ENCODE measurements at regions not wholly inside any gene's neighbourhood (a gene's known extent, or its start where the extent isn't known, plus 50 kb on each side); places are given as distances from the start of the nearest gene placed in this dataset.

GRCh38 chr10:108655057-108655456, 1268.3 kb downstream of the XPNPEP1 start:
- peaks cover 0 to 12% (median 3%) of the 10 kb centered on the region in 8 donors for H3K9me3 Mint-ChIP-seq
- no peaks in the 10 kb centered on the region for H3K36me3 Mint-ChIP-seq
- H3K4me1 Mint-ChIP-seq, result no peaks in the 10 kb centered on the region
- H3K27me3 Mint-ChIP-seq, result no peaks in the 10 kb centered on the region
- H3K4me3 ChIP-seq (ENCODE audit: low read length in 2 of 2), result no peak overlapping the region
- no peak overlapping the region for H3K27ac ChIP-seq (ENCODE audit: low read depth, low read length)
- intact Hi-C loops (cut with micrococcal nuclease), result no loop called here
- no peak for DNase-seq
- no peak overlapping the region for H3K4me3 Mint-ChIP-seq
- no peak overlapping the region for H3K27ac Mint-ChIP-seq
- CTCF ChIA-PET (ENCODE audit: partially characterized antibody), result no interaction called here
- no peaks in the 10 kb centered on the region for H3K4me1 ChIP-seq (ENCODE audit: insufficient read depth, low read length)
- no peaks in the 10 kb centered on the region for H3K9me3 ChIP-seq (ENCODE audit: control insufficient read depth in 1 of 2, low read length in 2 of 2)
- H3K27me3 ChIP-seq (ENCODE audit: insufficient read depth, low read length), result no peaks in the 10 kb centered on the region
- no peaks in the 10 kb centered on the region for H3K36me3 ChIP-seq (ENCODE audit: insufficient read depth, low read length)
- POLR2A ChIA-PET (ENCODE audit: partially characterized antibody), result no interaction called here

- Histone ChIP-seq H3K27me3 (ENCODE audit: insufficient read depth, low read length) (no peaks in the 10 kb centered on the region), H3K36me3 (ENCODE audit: insufficient read depth, low read length) (no peaks in the 10 kb centered on the region), H3K4me1 (ENCODE audit: insufficient read depth, low read length) (no peaks in the 10 kb centered on the region), H3K4me3 (ENCODE audit: low read length in 2 of 2) (no peak overlapping the region), H3K27ac (ENCODE audit: low read depth, low read length) (no peak overlapping the region), H3K9me3 (ENCODE audit: control insufficient read depth in 1 of 2, low read length in 2 of 2) (no peaks in the 10 kb centered on the region)
- Mint-ChIP-seq H3K4me3 (no peak overlapping the region), H3K27ac (no peak overlapping the region), H3K9me3 (peaks cover 0 to 11% (median 3%) of the 10 kb centered on the region in 8 donors), H3K27me3 (no peaks in the 10 kb centered on the region), H3K36me3 (no peaks in the 10 kb centered on the region), H3K4me1 (no peaks in the 10 kb centered on the region)
- POLR2A ChIA-PET (ENCODE audit: partially characterized antibody), result no interaction called here
- CTCF ChIA-PET (ENCODE audit: partially characterized antibody), result no interaction called here
- intact Hi-C loops (cut with micrococcal nuclease), result no loop called here
- DNase-seq, result no peak
Measured at GRCh38 chr10:108653531-108653930, 1269.8 kb downstream of the XPNPEP1 start.

GRCh38 chr10:108639010-108639409, 1284.3 kb downstream of the XPNPEP1 start:
- H3K4me3 Mint-ChIP-seq, result no peak overlapping the region
- ChIA-PET POLR2A (ENCODE audit: partially characterized antibody) (no interaction called here), CTCF (ENCODE audit: partially characterized antibody) (no interaction called here)
- Histone ChIP-seq H3K4me1 (ENCODE audit: insufficient read depth, low read length) (no peaks in the 10 kb centered on the region), H3K27me3 (ENCODE audit: insufficient read depth, low read length) (no peaks in the 10 kb centered on the region), H3K27ac (ENCODE audit: low read depth, low read length) (no peak overlapping the region), H3K9me3 (ENCODE audit: control insufficient read depth in 1 of 2, low read length in 2 of 2) (no peaks in the 10 kb centered on the region), H3K4me3 (ENCODE audit: low read length in 2 of 2) (no peak overlapping the region), H3K36me3 (ENCODE audit: insufficient read depth, low read length) (no peaks in the 10 kb centered on the region)
- peaks cover 7 to 37% (median 18%) of the 10 kb centered on the region in 8 donors for H3K9me3 Mint-ChIP-seq
- peaks cover 0 to 3% of the 10 kb centered on the region in 2 donors for H3K36me3 Mint-ChIP-seq
- H3K4me1 Mint-ChIP-seq, result no peaks in the 10 kb centered on the region
- intact Hi-C loops (cut with micrococcal nuclease), result no loop called here
- DNase-seq, result no peak
- H3K27me3 Mint-ChIP-seq, result no peaks in the 10 kb centered on the region
- H3K27ac Mint-ChIP-seq, result no peak overlapping the region

GRCh38 chr10:108638225-108638624, 1285.1 kb downstream of the XPNPEP1 start:
- Histone ChIP-seq H3K27ac (ENCODE audit: low read depth, low read length) (no peak overlapping the region), H3K9me3 (ENCODE audit: control insufficient read depth in 1 of 2, low read length in 2 of 2) (no peaks in the 10 kb centered on the region), H3K4me3 (ENCODE audit: low read length in 2 of 2) (no peak overlapping the region), H3K36me3 (ENCODE audit: insufficient read depth, low read length) (no peaks in the 10 kb centered on the region), H3K27me3 (ENCODE audit: insufficient read depth, low read length) (no peaks in the 10 kb centered on the region), H3K4me1 (ENCODE audit: insufficient read depth, low read length) (no peaks in the 10 kb centered on the region)
- Mint-ChIP-seq H3K27me3 (no peaks in the 10 kb centered on the region), H3K27ac (no peak overlapping the region), H3K36me3 (peaks cover 0 to 3% of the 10 kb centered on the region in 2 donors), H3K9me3 (peaks cover 7 to 31% (median 17%) of the 10 kb centered on the region in 8 donors), H3K4me3 (no peak overlapping the region), H3K4me1 (no peaks in the 10 kb centered on the region)
- intact Hi-C loops (cut with micrococcal nuclease), result no loop called here
- no peak for DNase-seq
- ChIA-PET CTCF (ENCODE audit: partially characterized antibody) (interaction anchor here (0.6 kb wide), 1 partner anchor 378 kb away, joined by 3 read pairs; no protein-coding TSS in a partner anchor), POLR2A (ENCODE audit: partially characterized antibody) (no interaction called here)

- H3K9me3 ChIP-seq (ENCODE audit: control insufficient read depth in 1 of 2, low read length in 2 of 2), result no peaks in the 10 kb centered on the region
- intact Hi-C loops (cut with micrococcal nuclease), result no loop called here
- Mint-ChIP-seq H3K4me3 (no peak overlapping the region), H3K27ac (no peak overlapping the region), H3K36me3 (no peaks in the 10 kb centered on the region), H3K9me3 (peaks cover 2 to 20% (median 8%) of the 10 kb centered on the region in 8 donors), H3K4me1 (no peaks in the 10 kb centered on the region), H3K27me3 (no peaks in the 10 kb centered on the region)
- DNase-seq, result no peak
- no peaks in the 10 kb centered on the region for H3K36me3 ChIP-seq (ENCODE audit: insufficient read depth, low read length)
- ChIA-PET CTCF (ENCODE audit: partially characterized antibody) (no interaction called here), POLR2A (ENCODE audit: partially characterized antibody) (no interaction called here)
- no peak overlapping the region for H3K27ac ChIP-seq (ENCODE audit: low read depth, low read length)
- H3K4me3 ChIP-seq (ENCODE audit: low read length in 2 of 2), result no peak overlapping the region
- no peaks in the 10 kb centered on the region for H3K27me3 ChIP-seq (ENCODE audit: insufficient read depth, low read length)
- H3K4me1 ChIP-seq (ENCODE audit: insufficient read depth, low read length), result no peaks in the 10 kb centered on the region
Measured at GRCh38 chr10:108633046-108633445, 1290.3 kb downstream of the XPNPEP1 start.

GRCh38 chr10:108632144-108632543, 1291.2 kb downstream of the XPNPEP1 start:
- ChIA-PET POLR2A (ENCODE audit: partially characterized antibody) (no interaction called here), CTCF (ENCODE audit: partially characterized antibody) (no interaction called here)
- H3K4me3 ChIP-seq (ENCODE audit: low read length in 2 of 2), result no peak overlapping the region
- no peak overlapping the region for H3K27ac ChIP-seq (ENCODE audit: low read depth, low read length)
- Mint-ChIP-seq H3K27ac (no peak overlapping the region), H3K36me3 (no peaks in the 10 kb centered on the region), H3K27me3 (no peaks in the 10 kb centered on the region), H3K4me1 (no peaks in the 10 kb centered on the region), H3K9me3 (peaks cover 2 to 19% (median 6%) of the 10 kb centered on the region in 8 donors), H3K4me3 (no peak overlapping the region)
- no peak for DNase-seq
- H3K27me3 ChIP-seq (ENCODE audit: insufficient read depth, low read length), result no peaks in the 10 kb centered on the region
- intact Hi-C loops (cut with micrococcal nuclease), result no loop called here
- no peaks in the 10 kb centered on the region for H3K4me1 ChIP-seq (ENCODE audit: insufficient read depth, low read length)
- H3K9me3 ChIP-seq (ENCODE audit: control insufficient read depth in 1 of 2, low read length in 2 of 2), result no peaks in the 10 kb centered on the region
- H3K36me3 ChIP-seq (ENCODE audit: insufficient read depth, low read length), result no peaks in the 10 kb centered on the region

GRCh38 chr10:108631332-108631731, 1292.0 kb downstream of the XPNPEP1 start:
- no peak for DNase-seq
- Mint-ChIP-seq H3K9me3 (peaks cover 2 to 17% (median 6%) of the 10 kb centered on the region in 8 donors), H3K27me3 (no peaks in the 10 kb centered on the region), H3K4me1 (no peaks in the 10 kb centered on the region), H3K36me3 (no peaks in the 10 kb centered on the region), H3K27ac (no peak overlapping the region), H3K4me3 (no peak overlapping the region)
- POLR2A ChIA-PET (ENCODE audit: partially characterized antibody), result no interaction called here
- no peaks in the 10 kb centered on the region for H3K27me3 ChIP-seq (ENCODE audit: insufficient read depth, low read length)
- H3K4me3 ChIP-seq (ENCODE audit: low read length in 2 of 2), result no peak overlapping the region
- H3K9me3 ChIP-seq (ENCODE audit: control insufficient read depth in 1 of 2, low read length in 2 of 2), result no peaks in the 10 kb centered on the region
- CTCF ChIA-PET (ENCODE audit: partially characterized antibody), result no interaction called here
- no peak overlapping the region for H3K27ac ChIP-seq (ENCODE audit: low read depth, low read length)
- intact Hi-C loops (cut with micrococcal nuclease), result no loop called here
- no peaks in the 10 kb centered on the region for H3K36me3 ChIP-seq (ENCODE audit: insufficient read depth, low read length)
- no peaks in the 10 kb centered on the region for H3K4me1 ChIP-seq (ENCODE audit: insufficient read depth, low read length)

- H3K4me3 Mint-ChIP-seq, result no peak overlapping the region
- no peak overlapping the region for H3K27ac Mint-ChIP-seq
- Histone ChIP-seq H3K4me3 (ENCODE audit: low read length in 2 of 2) (no peak overlapping the region), H3K9me3 (ENCODE audit: control insufficient read depth in 1 of 2, low read length in 2 of 2) (no peaks in the 10 kb centered on the region), H3K4me1 (ENCODE audit: insufficient read depth, low read length) (no peaks in the 10 kb centered on the region), H3K27me3 (ENCODE audit: insufficient read depth, low read length) (no peaks in the 10 kb centered on the region), H3K36me3 (ENCODE audit: insufficient read depth, low read length) (no peaks in the 10 kb centered on the region), H3K27ac (ENCODE audit: low read depth, low read length) (no peak overlapping the region)
- H3K36me3 Mint-ChIP-seq, result no peaks in the 10 kb centered on the region
- ChIA-PET CTCF (ENCODE audit: partially characterized antibody) (no interaction called here), POLR2A (ENCODE audit: partially characterized antibody) (no interaction called here)
- intact Hi-C loops (cut with micrococcal nuclease), result no loop called here
- no peaks in the 10 kb centered on the region for H3K4me1 Mint-ChIP-seq
- no peak for DNase-seq
- no peaks in the 10 kb centered on the region for H3K27me3 Mint-ChIP-seq
- peaks cover 0 to 15% (median 10%) of the 10 kb centered on the region in 8 donors for H3K9me3 Mint-ChIP-seq
Measured at GRCh38 chr10:108629834-108630233, 1293.5 kb downstream of the XPNPEP1 start.
